ENCODE measurements at regions not wholly inside any gene's neighbourhood (a gene's known extent, or its start where the extent isn't known, plus 50 kb on each side); places are given as distances from the start of the nearest gene placed in this dataset.

DNA sequence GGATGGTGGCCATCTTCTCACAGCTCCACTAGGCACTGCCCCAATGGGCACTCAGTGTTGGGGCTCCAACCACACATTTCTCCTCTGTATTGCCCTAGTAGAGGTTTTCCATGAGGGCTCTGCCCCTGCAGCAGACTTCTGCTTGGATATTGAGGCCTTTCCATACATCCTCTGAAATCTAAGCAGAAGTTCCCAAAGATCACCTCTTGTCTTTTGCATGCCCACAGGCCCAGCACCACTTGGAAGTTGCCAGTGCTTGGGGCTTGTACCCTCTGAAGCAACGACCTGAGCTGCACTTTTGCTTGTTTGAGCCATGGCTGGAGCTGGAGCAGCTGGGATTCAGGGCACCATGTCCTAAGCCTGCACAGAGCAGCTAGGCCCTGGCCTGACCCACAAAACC, 189.1 kb upstream of the EYS start:
- no peak overlapping the region for H3K4me3 ChIP-seq (ENCODE audit: control insufficient read depth, low read depth, low read length)
- TF ChIP-seq, protein P1, sequence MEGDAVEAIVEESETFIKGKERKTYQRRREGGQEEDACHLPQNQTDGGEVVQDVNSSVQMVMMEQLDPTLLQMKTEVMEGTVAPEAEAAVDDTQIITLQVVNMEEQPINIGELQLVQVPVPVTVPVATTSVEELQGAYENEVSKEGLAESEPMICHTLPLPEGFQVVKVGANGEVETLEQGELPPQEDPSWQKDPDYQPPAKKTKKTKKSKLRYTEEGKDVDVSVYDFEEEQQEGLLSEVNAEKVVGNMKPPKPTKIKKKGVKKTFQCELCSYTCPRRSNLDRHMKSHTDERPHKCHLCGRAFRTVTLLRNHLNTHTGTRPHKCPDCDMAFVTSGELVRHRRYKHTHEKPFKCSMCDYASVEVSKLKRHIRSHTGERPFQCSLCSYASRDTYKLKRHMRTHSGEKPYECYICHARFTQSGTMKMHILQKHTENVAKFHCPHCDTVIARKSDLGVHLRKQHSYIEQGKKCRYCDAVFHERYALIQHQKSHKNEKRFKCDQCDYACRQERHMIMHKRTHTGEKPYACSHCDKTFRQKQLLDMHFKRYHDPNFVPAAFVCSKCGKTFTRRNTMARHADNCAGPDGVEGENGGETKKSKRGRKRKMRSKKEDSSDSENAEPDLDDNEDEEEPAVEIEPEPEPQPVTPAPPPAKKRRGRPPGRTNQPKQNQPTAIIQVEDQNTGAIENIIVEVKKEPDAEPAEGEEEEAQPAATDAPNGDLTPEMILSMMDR (IDR thresholded peaks at IDR 0.05; ENCODE audit: control insufficient read depth, insufficient read depth, low read depth, low read length, missing control alignments), result no peak

DNA sequence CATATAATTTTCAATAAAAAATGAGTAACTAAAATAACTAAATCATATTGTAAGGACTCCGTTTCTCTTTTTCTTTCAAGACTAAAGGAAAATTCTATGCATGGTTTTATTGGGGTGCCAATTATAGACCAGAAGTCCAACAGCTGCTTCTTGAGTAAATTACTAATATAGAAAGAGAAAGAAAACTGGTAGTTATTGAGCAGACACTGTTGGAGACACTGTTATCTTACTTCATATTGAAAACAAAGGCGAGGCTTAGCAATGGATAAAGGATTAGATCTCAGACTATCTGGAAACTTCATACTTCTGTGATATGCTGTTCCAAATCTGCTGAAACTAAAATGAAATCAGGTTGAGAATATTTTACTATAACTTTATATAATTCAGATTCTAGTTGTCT, 169.6 kb upstream of the EYS start:
- H3K4me3 ChIP-seq (ENCODE audit: control insufficient read depth, low read depth, low read length), result no peak overlapping the region
- DNase-seq (ENCODE audit: low read depth), result no peak
- TF ChIP-seq, protein P1 (IDR thresholded peaks at IDR 0.05; ENCODE audit: control insufficient read depth, insufficient read depth, low read depth, low read length, missing control alignments), result no peak

More for the DNA sequence above, 189.1 kb upstream of the EYS start:
- DNase-seq (ENCODE audit: low read depth), result no peak

DNA sequence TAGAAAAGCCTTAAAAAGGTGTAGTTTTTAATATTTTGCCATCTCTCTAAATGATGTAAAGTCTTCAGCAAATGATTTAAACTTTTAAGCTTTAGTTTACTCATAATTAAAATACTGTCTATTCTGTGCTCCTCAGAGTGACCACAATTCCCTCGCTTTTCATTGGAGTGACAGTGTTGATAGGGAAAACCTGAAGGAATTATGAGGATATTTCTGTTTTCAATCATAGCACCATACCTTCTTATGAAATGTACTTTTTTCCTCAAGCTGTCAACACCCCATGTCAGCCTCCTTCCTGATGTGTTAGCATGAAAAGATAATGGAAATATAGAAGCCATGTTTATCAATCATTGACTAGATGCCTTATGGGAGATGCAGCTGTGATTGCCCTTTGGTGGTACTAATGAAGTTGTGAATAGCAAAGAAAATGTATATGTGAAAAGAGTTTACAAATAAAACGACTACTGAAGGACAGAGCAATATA, 145.4 kb upstream of the EYS start:
- no peak overlapping the region for H3K4me3 ChIP-seq (ENCODE audit: control insufficient read depth, low read depth, low read length)
- DNase-seq (ENCODE audit: low read depth), result no peak
- TF ChIP-seq, protein P1 (IDR thresholded peaks at IDR 0.05; ENCODE audit: control insufficient read depth, insufficient read depth, low read depth, low read length, missing control alignments), result no peak

DNA sequence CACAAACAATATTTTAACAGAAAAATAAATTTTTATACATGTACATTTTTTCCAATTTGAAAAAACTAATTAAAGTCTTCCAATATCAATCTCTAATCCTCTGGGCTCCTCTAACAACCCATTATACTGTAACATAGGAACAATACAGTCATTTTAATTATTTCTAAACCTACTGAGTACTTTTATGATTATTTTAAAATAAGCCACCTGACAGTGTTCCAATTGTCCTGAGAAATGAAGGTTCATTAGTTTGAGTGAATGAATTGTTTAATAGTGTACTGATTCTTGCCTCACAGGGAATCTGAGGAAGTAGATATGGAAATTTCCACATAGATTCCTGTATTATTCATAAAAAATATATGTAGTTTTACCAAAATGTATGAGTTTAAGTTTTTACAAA, 123.1 kb upstream of the EYS start:
- TF ChIP-seq, protein P1 (IDR thresholded peaks at IDR 0.05; ENCODE audit: control insufficient read depth, insufficient read depth, low read depth, low read length, missing control alignments), result no peak
- no peak overlapping the region for H3K4me3 ChIP-seq (ENCODE audit: control insufficient read depth, low read depth, low read length)
- DNase-seq (ENCODE audit: low read depth), result no peak

DNA sequence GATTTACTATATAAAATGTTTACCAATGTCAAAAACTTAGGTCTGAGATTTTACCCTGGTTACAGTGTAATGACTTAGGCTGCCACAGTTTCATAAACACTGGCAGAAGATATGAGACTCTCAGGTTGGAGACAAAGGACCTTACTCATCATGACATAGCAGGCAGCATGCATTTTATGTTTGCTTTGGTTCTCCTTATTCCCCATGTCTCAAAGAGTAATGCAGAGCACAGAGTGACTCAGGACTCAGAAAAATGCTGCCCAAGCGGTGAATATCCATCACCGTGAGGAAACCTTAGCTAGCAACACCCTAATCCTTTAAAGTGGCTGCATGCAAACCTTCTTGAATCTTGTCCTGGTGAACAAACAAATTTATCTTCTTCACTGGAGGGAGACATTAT, 112.1 kb upstream of the EYS start:
- DNase-seq (ENCODE audit: low read depth), result no peak
- no peak overlapping the region for H3K4me3 ChIP-seq (ENCODE audit: control insufficient read depth, low read depth, low read length)
- TF ChIP-seq, protein P1 (IDR thresholded peaks at IDR 0.05; ENCODE audit: control insufficient read depth, insufficient read depth, low read depth, low read length, missing control alignments), result no peak

DNA sequence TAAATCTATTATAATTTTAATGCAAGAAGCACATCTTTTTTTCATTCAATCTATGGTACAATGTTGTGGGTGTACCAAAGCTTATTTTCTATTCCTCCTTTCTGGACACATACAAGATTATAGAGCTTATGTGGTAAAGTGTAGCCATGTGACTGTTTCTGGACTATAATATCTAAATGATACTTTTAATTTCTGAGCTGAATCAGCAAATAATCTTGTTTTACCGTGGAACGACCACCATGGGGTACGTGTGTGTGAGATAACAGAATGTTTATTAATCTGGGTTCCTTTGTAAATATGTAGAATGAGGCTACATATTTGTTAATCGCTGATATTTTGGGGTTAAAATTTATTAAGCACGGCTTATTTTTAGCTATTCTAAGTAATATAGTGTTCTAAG, 111.5 kb upstream of the EYS start:
- DNase-seq (ENCODE audit: low read depth), result no peak
- TF ChIP-seq, protein P1 (IDR thresholded peaks at IDR 0.05; ENCODE audit: control insufficient read depth, insufficient read depth, low read depth, low read length, missing control alignments), result no peak
- H3K4me3 ChIP-seq (ENCODE audit: control insufficient read depth, low read depth, low read length), result no peak overlapping the region

DNA sequence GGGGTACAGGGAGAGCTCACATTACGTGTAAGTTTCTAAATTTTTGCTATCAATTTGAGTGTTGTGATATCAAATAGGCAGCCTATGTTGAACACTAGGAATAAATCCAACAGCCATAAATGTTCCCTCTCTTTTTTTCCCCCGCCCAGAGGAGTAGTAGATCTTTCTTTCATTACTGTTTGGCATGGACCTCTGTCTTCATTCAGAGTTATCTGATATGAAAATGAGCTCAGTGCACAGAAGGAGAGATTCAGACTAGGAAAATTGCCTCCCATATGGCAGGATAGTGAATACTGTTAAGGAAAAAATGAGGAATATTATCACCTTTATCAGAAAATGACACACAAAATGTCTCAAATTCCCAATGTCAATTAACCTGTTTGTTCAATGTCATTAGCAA, 110.0 kb upstream of the EYS start:
- DNase-seq (ENCODE audit: low read depth), result no peak
- TF ChIP-seq, protein P1 (IDR thresholded peaks at IDR 0.05; ENCODE audit: control insufficient read depth, insufficient read depth, low read depth, low read length, missing control alignments), result no peak
- no peak overlapping the region for H3K4me3 ChIP-seq (ENCODE audit: control insufficient read depth, low read depth, low read length)

All from AG09309 (cell line).